HG02678 (cell line): ENCODE measurements at regions not wholly inside any gene's neighbourhood (a gene's known extent, or its start where the extent isn't known, plus 50 kb on each side); places are given as distances from the start of the nearest gene placed in this dataset.
"Not testable (repeated sequence)": the region's sequence is repeated elsewhere in the genome, so short reads cannot be mapped to it uniquely, and the experiment has no call there.

Source experiments
- ATAC-seq: cut with Tn5 transposase; IDR thresholded peaks from one replicate; pipeline ENCODE4 v1.9.1; 2021; ENCODE audit warnings: mild to moderate bottlenecking, moderate library complexity; ENCODE audit not compliant: unreplicated experiment

GRCh38 chr5:101091902-101092301 lies 188.8 kb upstream of the ST8SIA4 start:
- no peak for ATAC-seq

- ATAC-seq = no peak
Observed at GRCh38 chr5:101084353-101084752, 181.3 kb upstream of the ST8SIA4 start.

- no peak for ATAC-seq
Observed at GRCh38 chr5:101080462-101081240, 177.6 kb upstream of the ST8SIA4 start.

- ATAC-seq = no peak
Observed at GRCh38 chr5:101068298-101068697, 165.2 kb upstream of the ST8SIA4 start.

- no peak for ATAC-seq
Observed at GRCh38 chr5:101067429-101067828, 164.3 kb upstream of the ST8SIA4 start.

- ATAC-seq = no peak
Observed at GRCh38 chr5:101062902-101063301, 159.8 kb upstream of the ST8SIA4 start.

- peak; percentile 72 for ATAC-seq
Observed at GRCh38 chr5:101047181-101047580, 144.1 kb upstream of the ST8SIA4 start.

GRCh38 chr5:101045689-101046088 lies 142.6 kb upstream of the ST8SIA4 start:
- ATAC-seq = no peak

- ATAC-seq = not testable (repeated sequence)
Observed at GRCh38 chr5:101040002-101040401, 136.9 kb upstream of the ST8SIA4 start.

GRCh38 chr5:101036778-101037177 lies 133.7 kb upstream of the ST8SIA4 start:
- ATAC-seq = no peak

- ATAC-seq = no peak
Observed at GRCh38 chr5:101035425-101035824, 132.3 kb upstream of the ST8SIA4 start.

GRCh38 chr5:101024299-101024698 lies 121.2 kb upstream of the ST8SIA4 start:
- no peak for ATAC-seq

GRCh38 chr5:101018299-101018698 lies 115.2 kb upstream of the ST8SIA4 start:
- no peak for ATAC-seq

GRCh38 chr5:101012880-101013279 lies 109.8 kb upstream of the ST8SIA4 start:
- ATAC-seq = no peak

GRCh38 chr5:101009758-101010519 lies 106.9 kb upstream of the ST8SIA4 start:
- peak; percentile 96 for ATAC-seq

- ATAC-seq = no peak
Observed at GRCh38 chr5:100992354-100992753, 89.3 kb upstream of the ST8SIA4 start.

- not testable (repeated sequence) for ATAC-seq
Observed at GRCh38 chr5:100983601-100984000, 80.5 kb upstream of the ST8SIA4 start.

GRCh38 chr5:100974082-100974481 lies 71.0 kb upstream of the ST8SIA4 start:
- ATAC-seq = no peak

- no peak for ATAC-seq
Observed at GRCh38 chr5:100970646-100971255, 67.7 kb upstream of the ST8SIA4 start.

GRCh38 chr5:100965291-100965690 lies 62.2 kb upstream of the ST8SIA4 start:
- ATAC-seq = no peak
